Dedifferentiated amniotic fluid mesenchymal stem cell (primary cell): ENCODE measurements at regions not wholly inside any gene's neighbourhood (a gene's known extent, or its start where the extent isn't known, plus 50 kb on each side); places are given as distances from the start of the nearest gene placed in this dataset.

Experiments
- DNase-seq: peaks from one replicate; pipeline ENCODE4 v3.0.0-alpha.2; 2016; ENCODE audit errors: extremely low spot score

GRCh38 chr20:62527781-62528180 lies 52.0 kb upstream of the GATA5 start:
- DNase-seq, result no peak

DNA sequence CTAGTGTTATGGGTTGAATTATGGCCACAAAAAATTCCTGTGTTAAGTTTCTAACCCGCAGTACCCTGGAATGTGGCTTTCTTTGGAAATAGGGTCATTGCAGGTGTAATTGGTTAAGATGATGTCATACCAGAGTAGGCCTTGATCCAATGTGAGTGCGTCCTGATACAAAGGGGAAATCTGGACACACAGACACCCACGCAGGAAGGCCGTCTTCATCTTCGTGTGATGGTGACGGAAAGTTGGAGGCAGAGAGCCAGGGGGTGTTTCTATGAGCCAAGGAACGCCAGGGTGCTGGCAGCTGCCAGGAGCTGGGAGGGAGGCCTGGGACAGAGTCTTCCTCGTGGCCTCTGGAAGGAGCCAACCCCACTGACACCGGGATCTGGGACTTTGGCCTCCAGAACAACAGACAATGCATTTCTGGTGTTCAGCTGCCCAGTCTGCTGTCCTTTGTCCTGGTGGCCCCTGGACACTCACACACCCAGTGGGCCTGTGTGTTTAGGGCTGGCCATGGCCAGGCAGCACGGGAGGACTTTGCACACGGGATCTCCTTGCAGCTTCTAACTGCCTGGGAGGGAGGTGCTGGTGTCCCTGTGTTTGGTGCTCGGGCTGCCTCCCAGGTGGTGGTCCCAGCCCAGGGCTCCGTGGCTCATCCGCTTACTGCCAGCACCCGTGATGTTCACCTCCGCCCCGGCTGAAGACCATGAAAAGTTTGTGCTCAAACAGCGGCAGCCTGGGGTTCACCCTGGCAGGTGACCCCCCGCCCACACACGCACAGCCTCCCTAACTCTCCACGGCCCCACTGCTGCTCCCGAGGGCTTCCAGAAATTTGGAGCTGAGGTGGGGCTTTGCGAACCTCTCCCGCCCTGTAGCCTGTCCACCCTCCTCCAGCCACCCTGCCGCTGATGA lies 53.4 kb upstream of the GATA5 start:
- DNase-seq, result no peak

- no peak for DNase-seq
Observed at GRCh38 chr20:62529896-62530642, 54.3 kb upstream of the GATA5 start.

GRCh38 chr20:62530643-62531032 lies 54.8 kb upstream of the GATA5 start:
- DNase-seq, result no peak

DNA sequence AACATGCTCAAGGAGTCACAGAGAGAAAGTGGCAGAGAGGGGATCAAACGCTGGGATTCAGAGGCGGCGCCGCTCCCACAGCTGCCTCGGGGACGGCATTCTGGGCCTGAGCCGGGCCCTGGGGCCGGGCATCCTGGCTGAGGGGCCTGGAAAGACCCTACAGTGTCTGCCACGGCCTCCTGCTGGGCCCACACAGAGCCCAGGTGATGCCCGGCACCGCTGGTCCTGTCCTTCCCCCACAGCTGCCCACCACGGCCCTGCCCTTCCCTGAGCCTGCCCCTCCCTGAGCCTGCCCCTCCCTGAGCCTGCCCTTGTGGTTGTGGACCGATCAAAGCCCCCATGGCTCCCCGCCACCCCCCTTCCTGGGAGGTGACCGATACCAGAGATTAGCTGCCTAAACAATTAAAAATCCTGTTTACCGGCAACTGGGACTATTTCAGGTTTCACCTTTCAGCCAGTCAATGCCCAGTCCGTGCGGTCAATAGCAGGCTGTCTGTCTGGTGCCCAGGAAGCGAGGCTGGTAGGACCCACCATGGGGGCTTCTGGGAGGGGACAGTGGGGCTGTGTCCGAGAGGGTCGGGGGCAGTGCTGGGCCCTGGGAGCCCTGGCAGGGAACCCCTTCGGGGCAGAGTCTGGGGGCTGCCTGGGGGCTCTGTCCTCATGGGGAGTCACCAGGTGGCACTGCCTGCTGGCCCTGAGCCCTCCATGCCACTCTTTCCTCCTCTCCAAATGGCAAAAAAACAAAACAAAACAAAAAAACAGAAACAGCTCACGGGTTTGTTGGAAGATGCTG lies 55.4 kb upstream of the GATA5 start:
- no peak for DNase-seq

DNA sequence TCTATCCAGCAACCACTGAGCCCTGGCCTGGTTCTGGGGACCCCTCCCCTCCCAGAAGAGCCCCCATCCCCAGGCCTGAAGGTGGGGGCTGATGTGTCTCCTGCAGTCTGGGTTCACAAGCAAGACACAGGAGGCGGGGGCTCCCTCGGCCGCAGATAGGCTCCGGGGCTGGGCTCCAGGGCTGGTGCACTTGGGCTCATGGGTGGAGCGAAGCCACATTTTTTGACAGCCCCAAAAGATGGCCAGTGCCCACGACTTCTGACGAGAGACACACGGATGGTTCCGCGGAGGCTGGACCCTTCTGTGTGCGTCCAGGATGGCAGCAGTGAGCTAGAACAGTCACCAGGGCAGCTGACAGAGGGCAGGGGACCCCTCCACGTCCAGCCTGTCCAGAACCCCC lies 57.1 kb upstream of the GATA5 start:
- no peak for DNase-seq

DNA sequence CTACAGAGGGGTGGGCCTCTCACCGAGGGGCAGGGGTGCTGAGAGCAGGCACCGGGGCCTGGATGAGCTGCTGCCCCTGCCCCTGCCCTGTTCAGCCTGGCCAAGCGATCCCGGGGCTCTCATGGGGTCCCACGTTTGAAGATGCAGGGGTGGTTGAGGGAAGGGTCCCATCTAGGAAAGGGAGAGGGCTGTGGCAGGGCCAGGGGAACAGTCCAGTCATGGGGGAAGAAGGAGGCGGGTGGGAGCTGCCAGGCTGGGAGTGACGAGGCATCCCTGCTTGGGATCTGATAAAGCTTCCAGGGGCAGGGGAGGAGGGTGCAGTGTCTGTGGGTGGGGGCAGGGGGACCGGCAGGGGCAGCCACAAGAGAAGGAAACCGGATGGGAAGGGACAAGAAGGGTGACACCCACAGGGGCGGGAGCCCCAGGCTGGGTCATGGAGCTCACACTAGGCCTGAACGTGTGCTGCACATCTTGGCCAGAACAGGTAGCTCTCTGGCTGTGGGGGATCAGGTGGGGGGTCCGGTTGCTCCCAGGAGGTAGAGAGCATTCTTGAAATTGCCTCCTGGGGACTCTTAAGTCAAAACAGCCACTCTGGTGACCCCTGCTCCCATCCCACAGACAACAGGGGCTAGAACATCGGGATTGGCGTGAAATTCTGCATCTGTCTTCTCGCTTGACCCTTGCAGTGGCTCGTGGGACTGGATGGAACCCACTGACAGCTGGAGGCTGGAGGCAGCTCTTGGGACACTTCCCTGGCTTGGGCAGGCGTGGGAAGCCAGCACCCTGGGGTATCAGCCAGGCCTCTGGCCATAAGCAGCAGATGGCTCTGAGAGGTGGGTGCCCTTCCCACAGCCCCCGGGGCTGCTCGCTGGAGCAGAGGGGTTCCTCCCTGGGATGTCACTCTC lies 58.0 kb upstream of the GATA5 start:
- DNase-seq, result no peak

DNA sequence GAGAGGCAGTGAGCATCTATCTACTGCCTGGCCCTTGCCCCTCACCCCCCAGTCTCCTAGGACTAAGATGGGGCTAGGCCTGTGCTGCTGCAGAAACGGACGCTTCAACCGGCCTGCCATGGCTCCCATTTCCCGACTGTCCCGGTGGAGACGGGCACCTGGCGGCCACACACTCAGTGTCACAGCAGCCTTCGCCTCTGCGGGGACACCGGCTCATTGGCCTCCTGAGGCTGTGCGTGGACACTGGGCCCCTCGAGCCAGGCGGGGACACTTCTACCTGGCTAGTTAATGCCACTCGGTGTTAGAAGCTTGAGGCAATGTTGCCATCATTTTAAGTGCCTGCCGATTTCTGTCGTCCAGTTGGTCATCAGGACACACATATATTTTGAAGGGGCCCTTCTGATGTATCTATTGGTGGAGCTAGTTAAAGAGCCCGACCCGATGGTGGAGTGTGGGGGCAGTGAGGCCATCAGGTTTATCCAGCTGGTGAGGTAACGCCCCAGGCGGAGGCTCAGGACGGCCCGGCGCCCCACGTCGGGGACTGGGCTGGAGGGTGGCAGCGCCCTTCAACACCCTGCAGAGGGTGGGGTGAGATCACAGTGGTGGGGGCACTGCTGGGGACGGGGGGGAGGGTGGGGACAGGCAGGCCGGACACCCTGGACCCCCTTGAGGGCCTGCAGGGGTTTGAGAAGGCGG lies 58.9 kb upstream of the GATA5 start:
- no peak for DNase-seq

DNA sequence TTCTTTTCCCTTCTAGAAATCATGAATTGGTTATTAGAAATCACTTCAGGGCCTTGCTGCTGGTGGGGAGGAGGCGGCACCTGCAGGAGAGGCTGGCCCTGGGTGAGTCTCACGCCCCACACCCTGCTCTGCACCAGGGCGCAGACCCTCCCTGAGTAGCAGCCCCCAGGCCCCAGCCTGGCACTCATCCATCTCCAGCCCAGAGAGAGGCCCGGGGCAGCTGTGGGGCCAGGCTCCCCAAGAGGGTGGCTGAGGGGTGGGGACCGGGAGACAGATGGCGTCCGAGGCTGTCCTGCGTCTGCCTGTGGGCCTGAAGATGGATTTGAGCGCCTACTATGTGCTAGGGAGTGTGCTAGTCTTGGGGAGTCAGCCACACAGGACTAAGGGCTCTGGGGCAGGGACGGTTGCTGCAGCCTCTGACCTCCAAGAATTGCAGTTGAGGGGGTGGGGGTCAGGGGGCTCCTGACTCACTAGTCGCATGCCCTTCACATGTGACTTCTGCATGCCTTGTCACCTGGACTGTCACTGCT lies 59.6 kb upstream of the GATA5 start:
- DNase-seq, result no peak

GRCh38 chr20:62535964-62536363 lies 60.2 kb upstream of the GATA5 start:
- DNase-seq, result no peak

- no peak for DNase-seq
Observed at GRCh38 chr20:62536871-62537401, 61.1 kb upstream of the GATA5 start.

DNA sequence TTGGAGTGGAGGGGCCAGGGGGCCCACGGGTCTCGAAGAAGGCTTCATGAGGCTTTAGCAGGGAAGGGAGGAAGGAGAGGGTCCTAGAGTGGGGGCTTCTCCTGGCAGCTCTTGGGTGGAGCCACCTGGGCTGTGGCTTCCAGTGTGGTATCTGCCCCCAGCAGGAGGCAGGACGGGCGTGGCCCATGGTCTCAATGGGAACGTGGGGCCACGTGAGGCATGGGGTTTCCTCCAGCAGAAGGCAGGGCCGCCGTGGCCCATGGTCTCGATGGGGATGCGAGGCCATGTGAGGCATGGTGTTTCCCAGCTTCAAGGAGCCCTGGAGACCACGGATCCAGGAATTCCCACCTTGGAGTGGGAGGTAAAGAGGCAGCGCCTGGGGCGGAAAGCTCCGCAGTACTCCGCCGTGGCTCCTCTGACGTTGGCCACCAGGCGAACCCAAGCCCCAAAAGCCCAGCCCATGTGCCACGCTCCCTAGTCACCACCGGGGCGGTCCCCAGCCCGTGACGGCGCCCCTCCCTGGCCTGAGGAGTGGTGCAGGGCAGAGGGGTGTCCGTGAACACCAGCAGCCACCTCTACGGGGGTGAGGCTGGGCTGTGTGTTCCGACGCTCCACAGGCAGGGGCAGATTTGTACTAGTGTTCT lies 62.0 kb upstream of the GATA5 start:
- DNase-seq, result no peak

DNA sequence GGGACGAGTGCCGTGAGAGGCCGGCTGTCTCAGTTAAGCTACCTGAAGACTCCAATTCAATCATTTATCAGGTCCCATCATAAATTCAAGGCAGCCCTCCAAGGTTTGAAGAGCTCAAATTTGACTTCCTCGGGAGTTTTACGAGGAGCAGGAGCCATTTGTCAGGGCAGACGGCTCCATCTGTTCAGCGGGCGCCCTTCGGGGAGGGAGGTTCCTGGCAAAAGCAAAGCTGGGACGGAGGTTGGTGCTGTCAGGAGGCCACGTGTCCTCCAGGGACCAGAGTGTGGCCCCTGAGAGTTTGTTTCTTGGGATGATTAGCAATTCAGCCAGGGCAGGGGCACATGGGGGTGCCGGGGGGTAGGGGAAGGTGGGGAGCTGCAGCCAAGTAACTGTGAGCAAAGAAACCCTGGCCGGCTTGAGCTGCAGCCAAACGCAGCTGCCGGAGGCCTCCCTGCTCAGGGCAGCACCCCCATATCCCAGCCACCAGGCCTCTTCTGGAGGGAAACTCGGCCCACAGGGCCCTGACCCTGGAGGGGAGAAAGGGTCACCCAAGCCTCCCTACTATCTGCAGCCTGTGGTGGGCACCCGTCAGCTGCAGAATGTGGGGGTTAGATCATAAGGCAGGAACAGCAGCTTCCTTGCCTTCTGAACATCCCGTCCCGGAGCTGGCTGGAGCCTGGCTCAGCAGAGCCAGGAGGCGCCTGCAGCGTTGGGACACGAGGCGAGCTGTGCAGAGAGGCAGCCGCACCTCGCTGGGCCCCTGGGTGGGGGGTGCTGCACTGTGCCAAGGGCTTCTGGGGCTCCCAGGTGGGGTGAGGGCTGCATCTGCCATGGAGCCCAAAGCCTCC lies 63.6 kb upstream of the GATA5 start:
- DNase-seq, result no peak

DNA sequence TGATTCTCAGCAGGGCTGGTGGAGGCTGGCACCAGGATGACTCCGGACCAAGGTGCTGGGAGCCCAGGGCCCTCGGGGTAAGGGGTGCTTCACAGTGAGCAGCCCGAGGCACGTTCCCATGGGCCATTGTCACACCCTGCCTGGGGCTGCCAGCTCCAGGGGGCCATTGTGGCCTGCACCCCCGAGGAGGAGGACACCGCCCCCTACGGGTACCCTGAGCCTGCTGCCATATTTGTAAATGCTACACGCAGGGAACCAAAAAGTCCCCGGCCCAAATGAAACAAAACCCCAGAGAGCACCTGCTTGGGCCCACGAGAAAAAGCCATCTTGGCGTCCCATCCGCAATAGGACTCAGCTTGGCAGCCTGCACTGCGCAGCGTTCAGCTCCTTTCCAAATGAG lies 64.7 kb upstream of the GATA5 start:
- no peak for DNase-seq

DNA sequence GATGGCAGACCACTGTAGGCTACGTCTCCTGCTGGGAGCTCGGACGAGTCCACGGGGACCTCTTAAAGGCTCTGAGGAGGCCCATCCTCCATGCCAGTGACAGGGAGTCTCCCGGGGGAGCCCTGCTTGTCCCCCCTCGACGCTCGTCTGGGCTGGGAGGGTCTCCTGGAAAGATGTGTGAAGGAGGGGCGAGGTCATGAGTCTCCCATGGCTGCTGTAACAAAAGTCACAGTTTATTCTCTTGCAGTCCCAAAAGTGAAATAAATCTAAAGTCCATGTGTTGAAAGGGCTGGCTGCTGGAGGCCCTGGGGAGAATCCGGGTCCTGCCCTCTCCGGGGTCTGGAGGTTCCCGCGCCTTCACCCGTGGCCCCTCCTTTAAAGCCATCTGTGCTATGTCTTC lies 67.1 kb upstream of the GATA5 start:
- no peak for DNase-seq

- DNase-seq, result no peak
Observed at GRCh38 chr20:62543470-62544302, 67.9 kb upstream of the GATA5 start.

DNA sequence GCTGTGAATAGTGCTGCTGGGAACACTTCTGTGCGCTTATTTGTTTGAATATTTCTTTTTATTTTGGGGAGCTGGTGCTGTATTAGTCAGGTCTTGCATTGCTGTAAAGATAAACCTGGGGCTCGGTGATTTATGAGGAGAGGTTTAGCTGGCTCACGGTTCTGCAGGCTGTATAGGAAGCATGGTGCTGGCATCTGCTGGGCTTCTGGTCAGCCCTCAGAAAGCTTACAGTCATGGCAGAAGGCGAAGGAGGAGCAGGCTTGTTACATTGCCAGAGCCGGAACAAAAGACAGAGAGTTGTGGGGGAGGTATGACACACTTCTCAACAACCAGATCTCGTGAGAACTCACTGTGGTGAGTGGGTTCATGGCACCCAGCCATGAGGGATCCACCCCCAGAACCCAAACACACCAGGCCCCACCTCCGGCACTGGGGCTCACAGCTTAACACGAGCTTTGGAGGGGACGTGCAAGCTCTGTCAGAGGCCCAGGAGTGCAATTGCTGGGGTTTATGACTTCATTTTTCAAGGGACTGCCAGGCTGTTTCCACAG lies 68.8 kb upstream of the GATA5 start:
- no peak for DNase-seq

DNA sequence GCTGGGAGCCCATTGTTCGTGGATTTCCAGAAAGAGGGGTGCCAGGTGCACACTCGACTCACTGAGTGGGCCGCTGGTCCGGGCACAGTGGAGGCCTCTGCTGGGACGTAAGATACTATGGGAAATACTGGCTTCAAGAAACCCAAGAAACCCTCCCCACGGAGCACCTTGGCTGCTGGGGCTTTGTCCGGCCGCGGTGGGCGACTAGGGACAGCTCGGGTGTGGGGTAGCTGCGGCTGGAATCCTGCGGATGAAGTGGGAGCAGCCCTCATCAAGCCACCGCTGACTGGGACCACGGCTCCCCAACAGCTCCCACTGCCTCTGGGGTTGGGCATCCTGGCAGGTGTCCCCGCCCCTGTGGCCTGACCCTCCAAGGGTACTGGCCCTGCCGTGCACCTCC lies 69.5 kb upstream of the GATA5 start:
- DNase-seq, result no peak
